ENCODE measurements at regions not wholly inside any gene's neighbourhood (a gene's known extent, or its start where the extent isn't known, plus 50 kb on each side); places are given as distances from the start of the nearest gene placed in this dataset.
"Not testable (repeated sequence)": the region's sequence is repeated elsewhere in the genome, so short reads cannot be mapped to it uniquely, and the experiment has no call there.

GRCh38 chr13:57897225-57897624 is 265.7 kb downstream of the PCDH17 start:
- H3K27ac Mint-ChIP-seq: peak overlapping the region; percentile 59; the same call in 1 of the 2 replicates
- H2AFZ ChIP-seq: no peak overlapping the region
- H3K27me3 ChIP-seq (ENCODE audit: insufficient read depth): no peaks in the 10 kb centered on the region

GRCh38 chr13:57899096-57899495 is 267.6 kb downstream of the PCDH17 start:
- no peak overlapping the region for H3K4me3 ChIP-seq
- H3K27me3 ChIP-seq (ENCODE audit: insufficient read depth): no peaks in the 10 kb centered on the region
- Mint-ChIP-seq H3K9me3 (peaks cover 17% of the 10 kb centered on the region), H3K4me3 (no peak overlapping the region), H3K27ac (no peak overlapping the region), H3K36me3 (ENCODE audit: low read depth) (peaks cover 16% of the 10 kb centered on the region), H3K4me1 (peaks cover 12% of the 10 kb centered on the region), H3K27me3 (ENCODE audit: insufficient read depth, low read depth, poor library complexity) (no peaks in the 10 kb centered on the region)
- H3K4me2 ChIP-seq: no peak overlapping the region
- peaks cover 7% of the 10 kb centered on the region; the same call in 1 of the 2 replicates for H3K4me1 ChIP-seq (ENCODE audit: insufficient read depth)
- no peaks in the 10 kb centered on the region for H3F3A ChIP-seq (replicated peaks; ENCODE audit: low read depth)
- no peaks in the 10 kb centered on the region for H3K9me2 ChIP-seq (ENCODE audit: insufficient read depth)
- H3K79me2 ChIP-seq (replicated peaks; ENCODE audit: insufficient read depth): no peaks in the 10 kb centered on the region
- TF ChIP-seq ETS1 (IDR thresholded peaks at IDR 0.05) (no peak), CREB1 (CRISPR knock-in tag; IDR thresholded peaks at IDR 0.05; ENCODE audit: low read depth) (no peak), REST (IDR thresholded peaks at IDR 0.05; ENCODE audit: unreplicated experiment) (no peak), ZNF331 (CRISPR knock-in tag; IDR thresholded peaks at IDR 0.05; ENCODE audit: low read depth) (no peak), ZNF114 (CRISPR knock-in tag; IDR thresholded peaks at IDR 0.05) (no peak)
- TF ChIP-seq, protein P1, sequence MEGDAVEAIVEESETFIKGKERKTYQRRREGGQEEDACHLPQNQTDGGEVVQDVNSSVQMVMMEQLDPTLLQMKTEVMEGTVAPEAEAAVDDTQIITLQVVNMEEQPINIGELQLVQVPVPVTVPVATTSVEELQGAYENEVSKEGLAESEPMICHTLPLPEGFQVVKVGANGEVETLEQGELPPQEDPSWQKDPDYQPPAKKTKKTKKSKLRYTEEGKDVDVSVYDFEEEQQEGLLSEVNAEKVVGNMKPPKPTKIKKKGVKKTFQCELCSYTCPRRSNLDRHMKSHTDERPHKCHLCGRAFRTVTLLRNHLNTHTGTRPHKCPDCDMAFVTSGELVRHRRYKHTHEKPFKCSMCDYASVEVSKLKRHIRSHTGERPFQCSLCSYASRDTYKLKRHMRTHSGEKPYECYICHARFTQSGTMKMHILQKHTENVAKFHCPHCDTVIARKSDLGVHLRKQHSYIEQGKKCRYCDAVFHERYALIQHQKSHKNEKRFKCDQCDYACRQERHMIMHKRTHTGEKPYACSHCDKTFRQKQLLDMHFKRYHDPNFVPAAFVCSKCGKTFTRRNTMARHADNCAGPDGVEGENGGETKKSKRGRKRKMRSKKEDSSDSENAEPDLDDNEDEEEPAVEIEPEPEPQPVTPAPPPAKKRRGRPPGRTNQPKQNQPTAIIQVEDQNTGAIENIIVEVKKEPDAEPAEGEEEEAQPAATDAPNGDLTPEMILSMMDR (conservative IDR thresholded peaks at IDR 0.05; ENCODE audit: low read depth in 2 of 2): no peak
- no peak overlapping the region for H2AFZ ChIP-seq
- no peak overlapping the region; the same call in 1 of the 2 replicates for H3K27ac ChIP-seq (ENCODE audit: low read depth)
- no peaks in the 10 kb centered on the region for H4K20me1 ChIP-seq (replicated peaks; ENCODE audit: insufficient read depth)
- no peak for DNase-seq (ENCODE audit: low spot score)
- ATAC-seq: no peak
- no peaks in the 10 kb centered on the region for H3K36me3 ChIP-seq (ENCODE audit: insufficient read depth)

More at GRCh38 chr13:57897225-57897624, 265.7 kb downstream of the PCDH17 start:
- TF ChIP-seq ZNF114 (CRISPR knock-in tag; IDR thresholded peaks at IDR 0.05): no peak
- TF ChIP-seq NANOG (IDR thresholded peaks at IDR 0.05; ENCODE audit: borderline replicate concordance): no peak
- TF ChIP-seq, protein P1 (conservative IDR thresholded peaks at IDR 0.05; ENCODE audit: low read depth in 2 of 2): no peak
- TF ChIP-seq STAT1 (IDR thresholded peaks at IDR 0.05; ENCODE audit: unreplicated experiment): no peak
- Histone ChIP-seq H3K4me1 (ENCODE audit: insufficient read depth) (peaks cover 7% of the 10 kb centered on the region; the same call in 1 of the 2 replicates), H3K4me3 (no peak overlapping the region), H3K4me2 (no peak overlapping the region), H3K9me2 (ENCODE audit: insufficient read depth) (no peaks in the 10 kb centered on the region), H3K27ac (ENCODE audit: low read depth) (no peak overlapping the region), H4K20me1 (replicated peaks; ENCODE audit: insufficient read depth) (no peaks in the 10 kb centered on the region), H3K79me2 (replicated peaks; ENCODE audit: insufficient read depth) (no peaks in the 10 kb centered on the region), H3K36me3 (ENCODE audit: insufficient read depth) (no peaks in the 10 kb centered on the region), H3F3A (replicated peaks; ENCODE audit: low read depth) (no peaks in the 10 kb centered on the region)
- ATAC-seq (no peak), DNase-seq (ENCODE audit: low spot score) (no peak)
- H3K9me3 Mint-ChIP-seq: no peaks in the 10 kb centered on the region; the same call in 2 of the 3 replicates
- peaks cover 12% of the 10 kb centered on the region for H3K4me1 Mint-ChIP-seq
- no peak overlapping the region for H3K4me3 Mint-ChIP-seq
- no peaks in the 10 kb centered on the region for H3K27me3 Mint-ChIP-seq (ENCODE audit: insufficient read depth, low read depth, poor library complexity)
- no peaks in the 10 kb centered on the region for H3K36me3 Mint-ChIP-seq (ENCODE audit: low read depth)

DNA sequence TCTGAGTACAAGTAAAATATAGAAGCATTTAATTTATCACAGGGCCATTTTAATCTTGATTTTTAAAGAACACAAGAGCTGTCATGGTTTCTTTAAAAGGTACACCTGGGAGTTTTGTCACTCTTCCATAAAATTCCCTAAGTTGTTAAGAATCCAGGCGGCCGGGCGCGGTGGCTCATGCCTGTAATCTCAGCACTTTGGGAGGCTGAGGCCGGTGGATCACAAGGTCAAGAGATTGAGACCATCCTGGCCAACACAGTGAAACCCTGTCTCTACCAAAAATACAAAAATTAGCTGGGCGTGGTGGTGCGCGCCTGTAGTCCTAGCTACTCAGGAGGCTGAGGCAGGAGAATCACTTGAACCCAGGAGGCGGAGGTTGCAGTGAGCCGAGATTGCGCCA is 278.3 kb downstream of the PCDH17 start:
- H3K27ac ChIP-seq (ENCODE audit: low read depth); H3K4me1 Mint-ChIP-seq; H2AFZ ChIP-seq; H3K27me3 ChIP-seq (ENCODE audit: insufficient read depth); H3K4me2 ChIP-seq; H3K27me3 Mint-ChIP-seq (ENCODE audit: insufficient read depth, low read depth, poor library complexity); H3F3A ChIP-seq (replicated peaks; ENCODE audit: low read depth); DNase-seq (ENCODE audit: low spot score); H3K36me3 ChIP-seq (ENCODE audit: insufficient read depth); H3K27ac Mint-ChIP-seq; ATAC-seq; H3K4me3 Mint-ChIP-seq; H3K4me3 ChIP-seq; H3K4me1 ChIP-seq (ENCODE audit: insufficient read depth); H4K20me1 ChIP-seq (replicated peaks; ENCODE audit: insufficient read depth); H3K79me2 ChIP-seq (replicated peaks; ENCODE audit: insufficient read depth); H3K9me2 ChIP-seq (ENCODE audit: insufficient read depth): not testable (repeated sequence)
- peaks cover 14% of the 10 kb centered on the region for H3K9me3 Mint-ChIP-seq
- peaks cover 13% of the 10 kb centered on the region; the same call in 2 of the 3 replicates for H3K36me3 Mint-ChIP-seq (ENCODE audit: low read depth)

Measured in GM23338 (cell line).